CD14-positive monocyte (primary cell): ENCODE measurements at regions not wholly inside any gene's neighbourhood (a gene's known extent, or its start where the extent isn't known, plus 50 kb on each side); places are given as distances from the start of the nearest gene placed in this dataset.
A peak's percentile ranks its signal among the peaks of the same experiment; 100 is the strongest.

Experiments used
- DNase-seq, 3 donors: peaks; one replicate each; pipeline ENCODE4 v3.0.0-alpha.2; 2011 to 2022
- H2AFZ ChIP-seq: 2 replicates; pipeline ENCODE4 v1.6.0; 2012; ENCODE audit warnings: mild to moderate bottlenecking, low read depth, low read length, inconsistent platforms; ENCODE audit not compliant: insufficient read depth, poor library complexity, severe bottlenecking
- H3K27ac ChIP-seq, 2 donors: 1 replicate in 1 of 2; 2 replicates in 1 of 2; pipeline ENCODE4 v1.5.1; 2012 to 2013; ENCODE audit warnings: low read length in 2 of 2, control low read depth in 1 of 2, inconsistent platforms in 1 of 2, low read depth in 1 of 2, mild to moderate bottlenecking in 1 of 2
- H3K27me3 ChIP-seq, 2 donors: one replicate each; pipeline versions ENCODE4 v1.6.0 to v1.6.1; 2011 to 2013; ENCODE audit warnings: low read length in 2 of 2; ENCODE audit not compliant: control insufficient read depth in 2 of 2, insufficient read depth in 2 of 2
- H3K36me3 ChIP-seq, 2 donors: replicated peaks in 1 of 2; 1 replicate in 1 of 2; 2 replicates in 1 of 2; pipeline versions ENCODE4 v1.5.1 to v1.6.1; 2012 to 2013; ENCODE audit warnings: low read length in 2 of 2, control low read depth in 1 of 2, inconsistent platforms in 1 of 2, mild to moderate bottlenecking in 1 of 2; ENCODE audit not compliant: insufficient read depth in 2 of 2, control insufficient read depth in 1 of 2
- H3K4me1 ChIP-seq, 2 donors: 1 replicate in 1 of 2; 2 replicates in 1 of 2; pipeline versions ENCODE4 v1.5.1 to v1.6.1; 2012 to 2013; ENCODE audit warnings: low read length in 2 of 2, control low read depth in 1 of 2, inconsistent platforms in 1 of 2, mild to moderate bottlenecking in 1 of 2, moderate library complexity in 1 of 2; ENCODE audit not compliant: insufficient read depth in 2 of 2, control insufficient read depth in 1 of 2
- H3K4me2 ChIP-seq: replicated peaks from 2 replicates; pipeline ENCODE3; 2012; ENCODE audit warnings: low read length, moderate library complexity, mild to moderate bottlenecking; ENCODE audit not compliant: poor library complexity, severe bottlenecking; ENCODE audit errors: extremely low read depth
- H3K4me3 ChIP-seq, 3 experiments: fragments of 200-600 bp in 1 of 3; sonication (generic) in 1 of 3; replicated peaks in 1 of 3; 1 replicate in 2 of 3; 2 replicates in 1 of 3; pipeline ENCODE4 v1.5.1; 2011 to 2013; ENCODE audit warnings: low read length in 3 of 3, mild to moderate bottlenecking in 3 of 3, control low read depth in 2 of 3, low read depth in 2 of 3, inconsistent platforms in 1 of 3, moderate library complexity in 1 of 3
- H3K79me2 ChIP-seq: 2 replicates; pipeline ENCODE4 v1.6.0; 2012; ENCODE audit warnings: mild to moderate bottlenecking, control low read depth, inconsistent platforms, low read length, moderate library complexity; ENCODE audit not compliant: insufficient read depth
- H3K9ac ChIP-seq: 2 replicates; pipeline ENCODE4 v1.6.0; 2017; ENCODE audit warnings: low read length, mild to moderate bottlenecking; ENCODE audit not compliant: insufficient read depth, poor library complexity, severe bottlenecking
- H3K9me3 ChIP-seq, 2 donors: replicated peaks in 1 of 2; 1 replicate in 1 of 2; 2 replicates in 1 of 2; pipeline versions ENCODE4 v1.5.1 to v1.6.1; 2012 to 2013; ENCODE audit warnings: low read length in 2 of 2, control low read depth in 1 of 2; ENCODE audit not compliant: control insufficient read depth in 1 of 2, insufficient read depth in 1 of 2
- H4K20me1 ChIP-seq: 2 replicates; pipeline ENCODE4 v1.6.0; 2012; ENCODE audit warnings: mild to moderate bottlenecking, low read length, control low read depth, moderate library complexity; ENCODE audit not compliant: insufficient read depth
- H3K27ac Mint-ChIP-seq, 7 donors: one replicate each; pipeline ENCODE4 v1.8.0; 2020; ENCODE audit warnings: mild to moderate bottlenecking in 7 of 7, mixed read lengths in 7 of 7, moderate library complexity in 6 of 7, inconsistent platforms in 2 of 7
- H3K27me3 Mint-ChIP-seq, 3 donors: one replicate each; pipeline ENCODE4 v1.8.0; 2021 to 2022; ENCODE audit warnings: low read depth in 3 of 3, mild to moderate bottlenecking in 3 of 3, mixed read lengths in 3 of 3, moderate library complexity in 3 of 3, inconsistent platforms in 1 of 3
- H3K36me3 Mint-ChIP-seq, 2 donors: one replicate each; pipeline ENCODE4 v1.8.0; 2020; ENCODE audit warnings: mixed read lengths in 2 of 2, inconsistent platforms in 1 of 2, mild to moderate bottlenecking in 1 of 2
- H3K4me1 Mint-ChIP-seq: one replicate; pipeline ENCODE4 v1.8.0; 2020; ENCODE audit warnings: mild to moderate bottlenecking, mixed read lengths
- H3K4me3 Mint-ChIP-seq, 2 donors: one replicate each; pipeline ENCODE4 v1.8.0; 2020; ENCODE audit warnings: mild to moderate bottlenecking in 2 of 2, mixed read lengths in 2 of 2, moderate library complexity in 1 of 2
- H3K9me3 Mint-ChIP-seq, 7 donors: one replicate each; pipeline ENCODE4 v1.8.0; 2020 to 2022; ENCODE audit warnings: mixed read lengths in 7 of 7, mild to moderate bottlenecking in 6 of 7, moderate library complexity in 6 of 7, inconsistent platforms in 2 of 7
- CTCF ChIP-seq: fragments of 200-600 bp; IDR thresholded peaks from one replicate; pipeline ENCODE4 v1.8.0; 2022; ENCODE audit warnings: antibody characterized with exemption, mild to moderate bottlenecking
- WGBS: methylation state at CpG from one replicate; pipeline ENCODE4 v1.1.5; 2013; ENCODE audit warnings: missing lambda C conversion rate; ENCODE audit not compliant: insufficient coverage; 5-methylcytosine and 5-hydroxymethylcytosine counted together
- intact Hi-C, 2 donors: fragments of 100-400 bp; cut with micrococcal nuclease; formaldehyde crosslinking; loops; one replicate each; pipeline versions ENCODE4 v1.15.0 to v1.15.1; 2023

- H3K27me3 ChIP-seq = no peaks in the 10 kb centered on the region
- no peaks in the 10 kb centered on the region for H3K79me2 ChIP-seq
- WGBS = 86% methylated on average over 1 of the region's 7 CpGs
- Mint-ChIP-seq H3K27me3 (peaks cover 0 to 4% (median 4%) of the 10 kb centered on the region in 3 donors), H3K36me3 (no peaks in the 10 kb centered on the region), H3K4me1 (peaks cover 4% of the 10 kb centered on the region), H3K9me3 (peaks cover 0 to 2% (median 0%) of the 10 kb centered on the region in 7 donors), H3K27ac (no peak overlapping the region), H3K4me3 (no peak overlapping the region)
- H3K9me3 ChIP-seq = no peaks in the 10 kb centered on the region
- no peak overlapping the region for H2AFZ ChIP-seq
- H3K9ac ChIP-seq = no peak overlapping the region
- no peak overlapping the region for H3K4me3 ChIP-seq
- DNase-seq = no peak
- no peaks in the 10 kb centered on the region for H4K20me1 ChIP-seq
- peak; percentile 26 for TF ChIP-seq CTCF
- no peaks in the 10 kb centered on the region for H3K4me1 ChIP-seq
- intact Hi-C loops = no loop called here
- no peaks in the 10 kb centered on the region for H3K36me3 ChIP-seq
- no peak overlapping the region for H3K4me2 ChIP-seq
- H3K27ac ChIP-seq = no peak overlapping the region
Observed at GRCh38 chr7:132709971-132710567, 133.8 kb upstream of the PLXNA4 start.

GRCh38 chr7:132708470-132708869, 132.2 kb upstream of the PLXNA4 start:
- Mint-ChIP-seq H3K36me3 (no peaks in the 10 kb centered on the region), H3K4me1 (peaks cover 6% of the 10 kb centered on the region), H3K9me3 (no peaks in the 10 kb centered on the region), H3K4me3 (no peak overlapping the region), H3K27me3 (peaks cover 0 to 4% (median 4%) of the 10 kb centered on the region in 3 donors), H3K27ac (peak overlapping the region in 1 of 7 donors; percentile 58)
- Histone ChIP-seq H3K79me2 (no peaks in the 10 kb centered on the region), H3K4me2 (no peak overlapping the region), H2AFZ (no peak overlapping the region), H3K4me1 (no peaks in the 10 kb centered on the region), H3K27me3 (no peaks in the 10 kb centered on the region), H3K4me3 (no peak overlapping the region), H3K9ac (no peak overlapping the region), H3K9me3 (no peaks in the 10 kb centered on the region), H3K36me3 (no peaks in the 10 kb centered on the region), H4K20me1 (no peaks in the 10 kb centered on the region), H3K27ac (no peak overlapping the region)
- intact Hi-C loops = no loop called here
- WGBS = 96% methylated on average over 3 of the region's 5 CpGs
- no peak for TF ChIP-seq CTCF
- DNase-seq = no peak
